DND-41 (cell line): ENCODE measurements at regions not wholly inside any gene's neighbourhood (a gene's known extent, or its start where the extent isn't known, plus 50 kb on each side); places are given as distances from the start of the nearest gene placed in this dataset.

Experiments used
- ATAC-seq: fragments of 200-7000 bp; cut with Tn5 transposase; 3 replicates; pipeline ENCODE4 v1.9.1; 2021; ENCODE audit warnings: low read depth; ENCODE audit not compliant: insufficient read depth
- DNase-seq: peaks from one replicate; pipeline ENCODE4 v3.0.0-alpha.2; 2020
- H2AFZ ChIP-seq: 2 replicates; pipeline ENCODE4 v1.6.0; 2012; ENCODE audit warnings: low read depth, low read length
- H3K27ac ChIP-seq: 2 replicates; pipeline ENCODE4 v1.5.1; 2012; ENCODE audit warnings: low read length, inconsistent platforms
- H3K27me3 ChIP-seq: fragments of 200-600 bp; sonication (generic); 2 replicates; pipeline ENCODE4 v1.6.0; 2012; ENCODE audit warnings: low read length, mild to moderate bottlenecking, inconsistent platforms; ENCODE audit not compliant: insufficient read depth, poor library complexity
- H3K36me3 ChIP-seq: 2 replicates; pipeline ENCODE4 v1.5.1; 2012; ENCODE audit warnings: low read length, inconsistent platforms; ENCODE audit not compliant: insufficient read depth
- H3K4me1 ChIP-seq: 2 replicates; pipeline ENCODE4 v1.5.1; 2012; ENCODE audit warnings: mild to moderate bottlenecking, low read length; ENCODE audit not compliant: insufficient read depth
- H3K4me2 ChIP-seq: 2 replicates; pipeline ENCODE4 v1.6.0; 2012; ENCODE audit warnings: mild to moderate bottlenecking, moderate library complexity, low read length, inconsistent platforms; ENCODE audit not compliant: insufficient read depth
- H3K4me3 ChIP-seq, 2 experiments: fragments of 200-600 bp in 1 of 2; shearing (Covaris generic) in 1 of 2; 2 replicates each; pipeline ENCODE4 v1.5.1; 2012 to 2016; ENCODE audit warnings: inconsistent platforms in 2 of 2, low read length in 2 of 2, mild to moderate bottlenecking in 2 of 2, low read depth in 1 of 2, moderate library complexity in 1 of 2
- H3K79me2 ChIP-seq: 2 replicates; pipeline ENCODE4 v1.6.0; 2012; ENCODE audit warnings: low read length, inconsistent platforms; ENCODE audit not compliant: insufficient read depth
- H3K9ac ChIP-seq: 2 replicates; pipeline ENCODE4 v1.6.0; 2012; ENCODE audit warnings: low read depth, mild to moderate bottlenecking, inconsistent platforms, low read length, moderate library complexity
- H3K9me3 ChIP-seq: 2 replicates; pipeline ENCODE4 v1.5.1; 2012; ENCODE audit warnings: low read length, moderate library complexity, mild to moderate bottlenecking, inconsistent platforms; ENCODE audit not compliant: insufficient read depth, severe bottlenecking
- H4K20me1 ChIP-seq: 2 replicates; pipeline ENCODE4 v1.6.0; 2012; ENCODE audit warnings: low read length; ENCODE audit not compliant: insufficient read depth
- CTCF ChIP-seq: IDR thresholded peaks from 2 replicates; pipeline ENCODE4 v1.5.1; 2012; ENCODE audit warnings: borderline replicate concordance, low read length, moderate library complexity, mild to moderate bottlenecking; ENCODE audit not compliant: poor library complexity, severe bottlenecking; ENCODE audit errors: extremely low read depth
- EZH2 ChIP-seq: IDR thresholded peaks from 3 replicates; pipeline ENCODE4 v1.6.1; 2012; ENCODE audit warnings: borderline replicate concordance, low read depth, mild to moderate bottlenecking, moderate library complexity, low read length, inconsistent platforms; ENCODE audit not compliant: severe bottlenecking

- no peak overlapping the region for H3K27ac ChIP-seq
- TF ChIP-seq EZH2 (no peak), CTCF (no peak)
- no peak overlapping the region for H3K9ac ChIP-seq
- H3K4me2 ChIP-seq, result no peak overlapping the region
- H3K79me2 ChIP-seq, result no peaks in the 10 kb centered on the region
- H3K9me3 ChIP-seq, result no peaks in the 10 kb centered on the region
- peaks cover 11% of the 10 kb centered on the region for H3K27me3 ChIP-seq
- H4K20me1 ChIP-seq, result no peaks in the 10 kb centered on the region
- H3K36me3 ChIP-seq, result no peaks in the 10 kb centered on the region
- no peak for DNase-seq
- no peak overlapping the region for H3K4me3 ChIP-seq
- H2AFZ ChIP-seq, result no peak overlapping the region
- ATAC-seq, result no peak
- H3K4me1 ChIP-seq, result no peaks in the 10 kb centered on the region
These were observed 154.7 kb downstream of the C11orf91 start for GRCh38 chr11:33545931-33546330.

- Histone ChIP-seq H3K4me3 (no peak overlapping the region), H3K9me3 (no peaks in the 10 kb centered on the region), H4K20me1 (no peaks in the 10 kb centered on the region), H3K4me1 (no peaks in the 10 kb centered on the region), H3K27ac (no peak overlapping the region), H3K4me2 (no peak overlapping the region), H3K79me2 (no peaks in the 10 kb centered on the region), H2AFZ (no peak overlapping the region), H3K9ac (no peak overlapping the region), H3K27me3 (peaks cover 19% of the 10 kb centered on the region), H3K36me3 (no peaks in the 10 kb centered on the region)
- ATAC-seq, result no peak
- no peak for TF ChIP-seq CTCF
- TF ChIP-seq EZH2, result no peak
- no peak for DNase-seq
These were observed 155.8 kb downstream of the C11orf91 start for GRCh38 chr11:33544593-33545373.

- Histone ChIP-seq H3K27ac (no peak overlapping the region), H3K4me2 (no peak overlapping the region), H3K4me3 (no peak overlapping the region), H3K9ac (no peak overlapping the region), H3K79me2 (no peaks in the 10 kb centered on the region), H2AFZ (no peak overlapping the region), H3K27me3 (peaks cover 21% of the 10 kb centered on the region), H3K9me3 (no peaks in the 10 kb centered on the region), H3K36me3 (no peaks in the 10 kb centered on the region), H3K4me1 (no peaks in the 10 kb centered on the region), H4K20me1 (no peaks in the 10 kb centered on the region)
- ATAC-seq (no peak), DNase-seq (no peak)
- no peak for TF ChIP-seq CTCF
- no peak for TF ChIP-seq EZH2
These were observed 156.8 kb downstream of the C11orf91 start for GRCh38 chr11:33543823-33544222.
